ENCODE measurements at regions not wholly inside any gene's neighbourhood (a gene's known extent, or its start where the extent isn't known, plus 50 kb on each side); places are given as distances from the start of the nearest gene placed in this dataset.

DNA sequence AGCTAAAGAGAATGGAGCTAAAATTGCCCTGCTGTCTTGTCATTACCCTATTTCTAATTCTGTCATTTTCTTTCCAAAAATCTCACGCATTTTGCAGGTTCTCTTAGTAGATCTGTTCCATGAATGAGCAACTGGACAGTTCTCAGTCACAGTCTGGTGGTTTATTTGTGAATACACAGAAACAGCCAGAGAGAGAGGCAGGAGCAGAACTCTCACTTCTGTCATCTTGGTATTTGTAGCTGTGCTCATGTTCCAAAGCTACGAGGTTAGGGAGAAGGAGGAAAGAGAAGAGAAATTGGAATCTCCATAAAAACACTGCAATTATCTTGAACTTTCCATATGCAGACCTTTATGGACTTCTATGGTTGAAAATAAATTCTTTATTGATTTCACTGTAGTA is 118.0 kb upstream of the OR13F1 start:
- TF ChIP-seq, protein P1, sequence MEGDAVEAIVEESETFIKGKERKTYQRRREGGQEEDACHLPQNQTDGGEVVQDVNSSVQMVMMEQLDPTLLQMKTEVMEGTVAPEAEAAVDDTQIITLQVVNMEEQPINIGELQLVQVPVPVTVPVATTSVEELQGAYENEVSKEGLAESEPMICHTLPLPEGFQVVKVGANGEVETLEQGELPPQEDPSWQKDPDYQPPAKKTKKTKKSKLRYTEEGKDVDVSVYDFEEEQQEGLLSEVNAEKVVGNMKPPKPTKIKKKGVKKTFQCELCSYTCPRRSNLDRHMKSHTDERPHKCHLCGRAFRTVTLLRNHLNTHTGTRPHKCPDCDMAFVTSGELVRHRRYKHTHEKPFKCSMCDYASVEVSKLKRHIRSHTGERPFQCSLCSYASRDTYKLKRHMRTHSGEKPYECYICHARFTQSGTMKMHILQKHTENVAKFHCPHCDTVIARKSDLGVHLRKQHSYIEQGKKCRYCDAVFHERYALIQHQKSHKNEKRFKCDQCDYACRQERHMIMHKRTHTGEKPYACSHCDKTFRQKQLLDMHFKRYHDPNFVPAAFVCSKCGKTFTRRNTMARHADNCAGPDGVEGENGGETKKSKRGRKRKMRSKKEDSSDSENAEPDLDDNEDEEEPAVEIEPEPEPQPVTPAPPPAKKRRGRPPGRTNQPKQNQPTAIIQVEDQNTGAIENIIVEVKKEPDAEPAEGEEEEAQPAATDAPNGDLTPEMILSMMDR (IDR thresholded peaks at IDR 0.05): no peak
- TF ChIP-seq POLR2AphosphoS5 (IDR thresholded peaks at IDR 0.05) (no peak), POLR2A (IDR thresholded peaks at IDR 0.05) (no peak)
